ENCODE measurements at regions not wholly inside any gene's neighbourhood (a gene's known extent, or its start where the extent isn't known, plus 50 kb on each side); places are given as distances from the start of the nearest gene placed in this dataset.
"Not testable (repeated sequence)": the region's sequence is repeated elsewhere in the genome, so short reads cannot be mapped to it uniquely, and the experiment has no call there.

GRCh38 chr7:153943861-153944260 is 108.3 kb upstream of the DPP6 start:
- DNase-seq (ENCODE audit: low spot score): no peak

- no peak for DNase-seq (ENCODE audit: low spot score)
Measured at GRCh38 chr7:153948060-153948459, 104.1 kb upstream of the DPP6 start.

- DNase-seq (ENCODE audit: low spot score): no peak
Measured at GRCh38 chr7:153951316-153951715, 100.9 kb upstream of the DPP6 start.

- DNase-seq (ENCODE audit: low spot score): no peak
Measured at GRCh38 chr7:153954477-153954876, 97.7 kb upstream of the DPP6 start.

- not testable (repeated sequence) for DNase-seq (ENCODE audit: low spot score)
Measured at GRCh38 chr7:153957677-153958076, 94.5 kb upstream of the DPP6 start.

- DNase-seq (ENCODE audit: low spot score): not testable (repeated sequence)
Measured at GRCh38 chr7:153958381-153958780, 93.8 kb upstream of the DPP6 start.

- not testable (repeated sequence) for DNase-seq (ENCODE audit: low spot score)
Measured at GRCh38 chr7:153958789-153959188, 93.4 kb upstream of the DPP6 start.

- not testable (repeated sequence) for DNase-seq (ENCODE audit: low spot score)
Measured at GRCh38 chr7:153964481-153965112, 87.6 kb upstream of the DPP6 start.

- DNase-seq (ENCODE audit: low spot score): not testable (repeated sequence)
Measured at GRCh38 chr7:153969016-153969415, 83.2 kb upstream of the DPP6 start.

GRCh38 chr7:153974603-153975002 is 77.6 kb upstream of the DPP6 start:
- not testable (repeated sequence) for DNase-seq (ENCODE audit: low spot score)

GRCh38 chr7:153976745-153977144 is 75.5 kb upstream of the DPP6 start:
- not testable (repeated sequence) for DNase-seq (ENCODE audit: low spot score)

GRCh38 chr7:153983186-153983585 is 69.0 kb upstream of the DPP6 start:
- not testable (repeated sequence) for DNase-seq (ENCODE audit: low spot score)

GRCh38 chr7:153989066-153989627 is 63.1 kb upstream of the DPP6 start:
- not testable (repeated sequence) for DNase-seq (ENCODE audit: low spot score)

- DNase-seq (ENCODE audit: low spot score): not testable (repeated sequence)
Measured at GRCh38 chr7:153989742-153990425, 62.3 kb upstream of the DPP6 start.

GRCh38 chr7:153991471-153991870 is 60.7 kb upstream of the DPP6 start:
- not testable (repeated sequence) for DNase-seq (ENCODE audit: low spot score)

- DNase-seq (ENCODE audit: low spot score): not testable (repeated sequence)
Measured at GRCh38 chr7:153993402-153993801, 58.8 kb upstream of the DPP6 start.

- DNase-seq (ENCODE audit: low spot score): not testable (repeated sequence)
Measured at GRCh38 chr7:153998896-153999295, 53.3 kb upstream of the DPP6 start.

Measured in D341Med (cell line).